AG09319 (cell line): ENCODE measurements at regions not wholly inside any gene's neighbourhood (a gene's known extent, or its start where the extent isn't known, plus 50 kb on each side); places are given as distances from the start of the nearest gene placed in this dataset.

Experiments used
- DNase-seq: peaks from one replicate; pipeline ENCODE4 v3.0.0-alpha.2; 2010; ENCODE audit warnings: low read depth; ENCODE audit errors: extremely low read depth
- TF ChIP-seq, protein P1 (sequence below): IDR thresholded peaks from 2 replicates; pipeline ENCODE4 v1.5.1; 2011; ENCODE audit warnings: low read depth, mild to moderate bottlenecking, inconsistent platforms, low read length, moderate library complexity

DNA sequence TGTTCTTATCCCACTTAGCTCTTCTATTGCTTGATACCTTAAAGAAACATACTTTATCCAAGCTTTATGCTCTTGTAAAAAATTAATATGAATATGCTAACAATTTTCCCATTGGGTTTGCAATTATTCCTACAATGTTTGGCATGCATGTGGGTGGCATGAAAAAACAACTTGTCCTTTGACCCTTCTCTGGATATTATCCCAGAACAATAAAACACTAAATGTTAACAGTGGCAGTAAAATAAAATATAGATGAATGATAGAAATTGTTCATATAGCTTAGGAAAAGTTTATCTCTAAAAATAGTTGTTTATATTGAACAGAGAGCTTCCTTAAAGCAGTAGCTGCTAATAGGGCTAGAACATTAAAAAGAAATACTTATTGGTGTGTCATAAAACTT is 860.5 kb upstream of the LRRC4C start:
- TF ChIP-seq, protein P1, sequence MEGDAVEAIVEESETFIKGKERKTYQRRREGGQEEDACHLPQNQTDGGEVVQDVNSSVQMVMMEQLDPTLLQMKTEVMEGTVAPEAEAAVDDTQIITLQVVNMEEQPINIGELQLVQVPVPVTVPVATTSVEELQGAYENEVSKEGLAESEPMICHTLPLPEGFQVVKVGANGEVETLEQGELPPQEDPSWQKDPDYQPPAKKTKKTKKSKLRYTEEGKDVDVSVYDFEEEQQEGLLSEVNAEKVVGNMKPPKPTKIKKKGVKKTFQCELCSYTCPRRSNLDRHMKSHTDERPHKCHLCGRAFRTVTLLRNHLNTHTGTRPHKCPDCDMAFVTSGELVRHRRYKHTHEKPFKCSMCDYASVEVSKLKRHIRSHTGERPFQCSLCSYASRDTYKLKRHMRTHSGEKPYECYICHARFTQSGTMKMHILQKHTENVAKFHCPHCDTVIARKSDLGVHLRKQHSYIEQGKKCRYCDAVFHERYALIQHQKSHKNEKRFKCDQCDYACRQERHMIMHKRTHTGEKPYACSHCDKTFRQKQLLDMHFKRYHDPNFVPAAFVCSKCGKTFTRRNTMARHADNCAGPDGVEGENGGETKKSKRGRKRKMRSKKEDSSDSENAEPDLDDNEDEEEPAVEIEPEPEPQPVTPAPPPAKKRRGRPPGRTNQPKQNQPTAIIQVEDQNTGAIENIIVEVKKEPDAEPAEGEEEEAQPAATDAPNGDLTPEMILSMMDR: no peak
- DNase-seq: no peak

DNA sequence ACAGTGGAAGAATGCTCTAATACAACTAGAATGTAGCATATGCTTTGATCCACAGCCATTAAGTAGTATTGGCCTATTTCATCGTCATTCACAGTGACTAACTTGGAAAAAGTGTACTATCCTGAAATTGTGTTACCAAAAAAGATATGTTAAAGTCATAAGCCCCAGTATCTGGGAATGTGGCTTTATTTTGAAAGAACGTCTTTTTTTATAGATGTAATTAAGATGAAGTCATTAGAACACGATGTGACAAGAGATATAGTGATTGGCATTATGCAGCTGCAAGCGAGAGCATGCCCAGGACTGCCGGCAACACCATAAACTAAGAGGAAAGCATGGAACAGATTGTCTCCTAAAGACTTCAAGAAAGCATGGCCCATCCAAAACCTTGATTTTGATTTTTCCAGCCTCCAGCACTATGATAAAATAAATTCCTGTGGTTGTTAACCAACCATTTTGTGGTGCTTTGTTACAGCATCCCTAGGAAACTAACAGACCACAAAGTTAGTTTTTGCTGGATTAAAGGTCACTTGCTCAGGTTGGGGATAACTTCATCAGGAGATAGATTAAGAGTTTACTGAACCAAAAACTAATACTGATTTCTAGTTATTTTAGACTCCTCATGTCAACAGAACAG is 870.6 kb upstream of the LRRC4C start:
- TF ChIP-seq, protein P1: no peak

DNA sequence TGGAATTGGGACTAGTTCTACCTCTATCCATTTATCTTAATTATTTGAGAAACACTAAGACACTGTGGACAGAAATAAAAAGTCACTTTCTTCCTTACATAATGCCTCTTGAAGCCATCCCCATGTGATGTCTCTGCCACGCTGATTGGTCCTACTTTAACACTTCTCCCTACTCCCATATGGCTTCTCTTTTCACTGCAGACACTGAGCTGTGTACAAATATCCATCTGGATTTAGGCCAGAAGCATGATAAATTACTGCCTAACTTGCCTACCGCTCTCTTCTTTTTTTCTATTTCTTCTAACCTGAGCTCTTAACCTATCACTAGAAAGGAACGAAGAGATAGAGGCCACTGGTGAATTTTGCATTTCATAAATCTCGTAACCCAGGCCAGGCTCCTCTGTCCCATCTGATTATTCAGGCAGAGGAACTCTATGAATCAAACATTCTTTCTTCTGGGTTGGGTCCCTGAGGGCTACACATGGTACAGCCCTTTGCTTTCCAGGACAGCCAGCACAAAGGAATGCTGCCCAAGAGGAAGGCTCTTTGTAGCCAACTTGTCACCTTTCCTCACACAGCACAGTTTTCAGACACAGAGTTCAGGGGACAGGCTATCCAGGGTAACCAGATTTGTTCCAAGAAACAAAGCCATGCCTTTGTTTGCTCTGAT is 878.5 kb upstream of the LRRC4C start:
- no peak for DNase-seq
- TF ChIP-seq, protein P1: no peak

More for the DNA sequence above, 870.6 kb upstream of the LRRC4C start:
- no peak for DNase-seq

DNA sequence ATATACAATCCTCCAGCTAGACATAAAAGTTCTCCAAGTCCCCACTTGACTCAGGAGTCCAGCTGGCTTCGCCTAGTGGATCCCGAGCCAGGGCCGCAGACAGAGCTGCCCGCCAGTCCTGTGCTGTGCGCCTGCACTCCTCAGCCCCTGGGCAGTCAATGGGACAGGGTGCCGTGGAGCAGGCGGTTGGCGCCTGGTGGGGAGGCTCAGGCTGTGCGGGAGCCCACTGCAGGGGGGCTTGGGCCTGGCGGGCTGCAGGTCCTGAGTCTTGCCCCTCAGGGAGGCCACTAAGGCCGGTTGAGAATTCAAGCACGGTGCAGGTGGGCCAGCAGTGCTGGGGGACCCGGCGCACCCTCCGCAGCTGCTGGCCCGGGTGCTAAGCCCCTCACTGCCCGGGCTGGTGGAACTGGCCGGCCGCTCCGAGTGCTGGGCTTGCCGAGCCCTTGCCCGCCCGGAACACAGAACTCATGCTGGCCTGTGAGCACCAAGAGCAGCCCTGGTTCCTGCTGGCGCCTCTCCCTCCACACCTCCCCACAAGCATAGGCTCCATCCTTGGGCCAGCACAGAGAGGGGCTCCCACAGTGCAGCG is 884.8 kb upstream of the LRRC4C start:
- DNase-seq: no peak

DNA sequence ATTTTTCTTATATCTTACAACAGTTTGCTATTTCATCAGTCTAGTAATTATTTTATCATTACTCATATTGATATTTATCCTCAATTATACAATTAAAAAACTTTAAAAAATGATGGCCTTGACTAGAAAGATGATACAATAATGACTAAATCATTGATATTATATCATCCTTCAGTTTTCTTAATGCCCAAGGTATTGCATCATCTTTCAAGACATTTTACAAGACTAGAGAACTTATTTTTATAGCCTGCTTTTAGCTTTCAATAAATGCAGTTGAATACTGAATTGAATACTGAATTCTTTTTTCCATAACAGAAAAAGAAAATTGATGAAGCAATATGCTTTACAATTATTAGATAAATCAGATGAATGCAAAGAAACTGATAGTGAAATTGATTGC is 886.5 kb upstream of the LRRC4C start:
- TF ChIP-seq, protein P1: no peak
- DNase-seq: no peak

More for the DNA sequence above, 884.8 kb upstream of the LRRC4C start:
- TF ChIP-seq, protein P1: no peak

DNA sequence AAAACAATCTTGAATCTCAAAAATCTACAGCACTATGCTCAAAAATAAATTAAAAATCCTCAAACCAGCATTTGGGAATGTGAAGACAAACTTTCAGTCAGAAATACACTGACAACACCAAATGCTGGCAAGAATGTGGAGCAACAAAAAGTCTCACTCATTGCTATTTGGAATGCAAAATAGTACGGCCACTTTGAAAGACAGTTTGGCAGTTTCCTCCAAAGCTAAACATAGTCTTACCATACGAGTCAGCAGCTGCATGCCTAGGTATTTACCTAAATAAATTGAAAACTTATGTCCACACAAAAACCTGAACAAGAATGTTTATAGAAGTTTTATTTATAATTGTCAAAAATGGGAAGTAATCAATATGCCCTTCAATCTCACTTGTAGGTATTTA is 904.2 kb upstream of the LRRC4C start:
- TF ChIP-seq, protein P1: no peak
- DNase-seq: no peak

DNA sequence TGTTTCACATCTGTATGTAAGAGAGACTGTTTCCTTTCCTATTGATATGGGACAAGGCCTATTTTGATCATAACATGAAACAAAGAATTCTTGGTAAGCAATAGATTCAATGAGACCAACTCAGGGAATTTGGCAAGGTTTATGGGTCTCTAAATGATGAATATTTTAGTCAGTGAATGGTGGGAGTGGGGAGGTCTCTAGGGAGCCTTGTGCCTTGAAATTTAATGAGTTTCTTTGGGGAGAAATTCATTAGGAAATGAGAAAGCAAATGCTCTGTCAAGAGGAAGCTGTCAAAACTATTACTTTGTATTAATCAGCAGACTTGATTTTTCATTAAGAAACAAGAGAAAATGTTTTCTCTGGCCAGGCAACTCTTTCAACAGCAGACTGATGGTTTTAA is 921.7 kb upstream of the API5 start:
- TF ChIP-seq, protein P1: no peak
- DNase-seq: no peak
